Nucleus accumbens (tissue), 56 donors: ENCODE measurements at regions not wholly inside any gene's neighbourhood (a gene's known extent, or its start where the extent isn't known, plus 50 kb on each side); places are given as distances from the start of the nearest gene placed in this dataset.
A peak's percentile ranks its signal among the peaks of the same experiment; 100 is the strongest.

Experiments
- DNase-seq, 56 donors: peaks; one replicate each; lab custom pipeline; 2025; lab: John Stamatoyannopoulos, UW

DNA sequence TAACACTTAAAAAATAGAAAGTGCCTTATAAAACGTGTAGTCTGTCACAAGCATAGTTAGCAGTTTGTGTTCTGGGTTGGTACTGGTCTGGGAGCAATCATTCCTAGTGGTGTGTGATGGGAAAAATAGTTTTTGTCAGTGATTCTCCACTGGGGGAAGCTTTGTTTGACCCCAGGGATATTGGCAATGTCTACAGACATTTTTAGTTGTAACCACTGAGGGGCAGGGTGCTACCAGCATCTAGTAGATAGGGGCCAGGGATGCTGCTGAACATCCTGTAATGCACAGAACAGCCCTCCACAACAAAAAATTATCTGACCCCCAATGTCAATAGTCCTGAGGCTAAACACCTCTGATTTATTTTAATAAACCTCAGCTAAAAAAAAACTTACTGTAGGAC is 51.6 kb upstream of the CREB5 start:
- no peak for DNase-seq

DNA sequence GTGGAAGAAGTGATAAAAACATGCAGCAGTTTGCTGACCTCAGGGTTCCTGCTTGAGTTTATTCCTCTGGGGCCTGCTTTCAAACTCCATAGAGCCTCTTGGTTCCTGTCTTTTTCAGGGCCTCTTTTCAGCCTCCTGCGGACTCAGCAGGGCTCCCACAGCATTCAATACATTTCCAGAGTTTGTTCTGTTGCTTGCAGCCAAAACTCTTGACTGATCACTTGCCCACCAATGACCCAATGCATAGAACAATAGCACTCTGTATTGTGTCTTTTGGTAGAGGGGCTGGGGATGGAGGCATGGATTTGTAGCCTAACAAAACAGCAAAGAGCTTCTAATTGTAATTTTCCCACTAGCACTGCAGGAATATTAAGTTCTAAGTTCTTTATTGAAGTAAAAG is 50.8 kb upstream of the CREB5 start:
- DNase-seq = peak in 1 of 56 donors; percentile 2

DNA sequence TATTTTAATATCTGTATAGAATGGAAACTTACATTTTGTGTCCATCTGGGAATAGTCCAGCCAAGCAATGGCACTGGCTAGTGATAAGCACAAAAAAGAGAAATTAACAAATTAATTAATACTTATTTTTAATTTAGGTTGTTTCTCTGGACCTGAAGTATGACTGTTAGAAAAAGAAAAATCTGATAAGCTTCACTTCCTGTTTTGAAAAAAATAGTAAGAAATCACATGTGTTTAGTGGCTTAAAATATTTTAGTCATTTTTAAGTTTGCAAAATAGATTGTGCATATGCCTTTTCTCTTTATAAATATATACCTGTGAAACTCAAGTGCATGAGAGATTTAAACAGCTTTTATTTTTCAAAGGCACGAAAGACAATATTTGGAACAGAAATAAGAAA is 50.1 kb upstream of the CREB5 start:
- DNase-seq = no peak
